Sigmoid colon (tissue), 6 donors: ENCODE measurements at regions not wholly inside any gene's neighbourhood (a gene's known extent, or its start where the extent isn't known, plus 50 kb on each side); places are given as distances from the start of the nearest gene placed in this dataset.

Source experiments
- DNase-seq: peaks from one replicate; pipeline ENCODE4 v3.0.0-alpha.2; 2019
- H3K27ac ChIP-seq, 4 donors: fragments of 200-600 bp; sonication (generic); one replicate each; pipeline ENCODE4 v1.5.1; 2016 to 2019; ENCODE audit warnings: mild to moderate bottlenecking in 1 of 4
- H3K27me3 ChIP-seq, 3 donors: fragments of 200-600 bp; sonication (generic); one replicate each; pipeline ENCODE4 v1.5.1; 2019; ENCODE audit warnings: mild to moderate bottlenecking in 1 of 3
- H3K36me3 ChIP-seq, 4 donors: fragments of 200-600 bp; sonication (generic); one replicate each; pipeline ENCODE4 v1.5.1; 2016 to 2019
- H3K4me1 ChIP-seq, 4 donors: fragments of 200-600 bp; sonication (generic); one replicate each; pipeline ENCODE4 v1.5.1; 2017 to 2019
- H3K4me3 ChIP-seq, 4 donors: fragments of 200-600 bp; sonication (generic); one replicate each; pipeline ENCODE4 v1.5.1; 2017 to 2019; ENCODE audit warnings: mild to moderate bottlenecking in 2 of 4, moderate library complexity in 1 of 4
- H3K9me3 ChIP-seq, 4 donors: fragments of 200-600 bp in 3 of 4; sonication (generic) in 3 of 4; one replicate each; pipeline versions ENCODE4 v1.5.1 to v1.6.1; 2013 to 2019
- EP300 ChIP-seq, 4 donors: sonication (generic); formaldehyde crosslinking; IDR thresholded peaks; one replicate each; pipeline ENCODE4 v1.6.1; 2017; ENCODE audit warnings: antibody characterized with exemption in 4 of 4
- POLR2A ChIP-seq, 2 donors: fragments of 450-650 bp; IDR thresholded peaks; one replicate each; pipeline ENCODE4 v1.6.1; 2016; ENCODE audit warnings: antibody characterized with exemption in 2 of 2, mild to moderate bottlenecking in 2 of 2, moderate library complexity in 2 of 2
- POLR2AphosphoS5 ChIP-seq, 4 donors: sonication (generic); formaldehyde crosslinking; IDR thresholded peaks; one replicate each; pipeline ENCODE4 v1.6.1; 2017; ENCODE audit warnings: antibody characterized with exemption in 4 of 4
- WGBS, 2 donors: extraction: QIAGEN DNeasy Blood & Tissue Kit; methylation state at CpG; one replicate each; pipeline ENCODE4 v1.1.7; 2013; 5-methylcytosine and 5-hydroxymethylcytosine counted together
- intact Hi-C: fragments of 100-400 bp; cut with DNase I; formaldehyde crosslinking; loops from one replicate; pipeline ENCODE4 v1.15.1; 2023
- TF ChIP-seq, protein P1 (sequence below), 4 experiments: fragments of 450-650 bp in 3 of 4; fragments of 200-600 bp in 1 of 4; IDR thresholded peaks; one replicate each; pipeline ENCODE4 v1.5.1; 2016 to 2019; ENCODE audit warnings: antibody characterized with exemption in 4 of 4, mild to moderate bottlenecking in 3 of 4, moderate library complexity in 2 of 4
- donor health status: healthy with polysubstance abuse.
- donor health status: healthy.

DNA sequence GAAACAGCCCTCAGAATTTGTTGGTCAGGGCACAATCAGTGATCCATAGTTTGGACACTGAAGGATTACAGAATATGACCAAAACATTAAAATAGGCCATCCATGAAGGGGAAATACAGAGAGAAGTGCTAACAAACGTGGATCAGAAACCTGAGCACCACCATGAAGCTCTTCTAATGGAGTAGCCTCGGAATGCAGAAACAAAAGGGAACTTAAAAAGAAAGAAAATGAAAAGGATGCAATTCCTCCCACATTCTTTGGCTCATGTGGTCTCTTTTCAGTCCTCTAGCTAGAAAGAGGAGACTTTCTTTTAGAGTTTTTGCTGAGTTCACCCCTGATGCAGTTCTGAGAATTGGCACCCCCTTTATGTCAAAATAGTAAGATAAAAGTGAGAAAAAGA lies 989.8 kb upstream of the B3GALT2 start:
- H3K4me3 ChIP-seq: no peak overlapping the region
- peaks cover 0 to 3% (median 0%) of the 10 kb centered on the region in 4 donors for H3K4me1 ChIP-seq
- 76 to 81% methylated on average over 2 of the region's 2 CpGs for WGBS, 2 donors
- H3K36me3 ChIP-seq: no peaks in the 10 kb centered on the region
- intact Hi-C loops: no loop called here
- H3K27me3 ChIP-seq: no peaks in the 10 kb centered on the region
- TF ChIP-seq, protein P1, sequence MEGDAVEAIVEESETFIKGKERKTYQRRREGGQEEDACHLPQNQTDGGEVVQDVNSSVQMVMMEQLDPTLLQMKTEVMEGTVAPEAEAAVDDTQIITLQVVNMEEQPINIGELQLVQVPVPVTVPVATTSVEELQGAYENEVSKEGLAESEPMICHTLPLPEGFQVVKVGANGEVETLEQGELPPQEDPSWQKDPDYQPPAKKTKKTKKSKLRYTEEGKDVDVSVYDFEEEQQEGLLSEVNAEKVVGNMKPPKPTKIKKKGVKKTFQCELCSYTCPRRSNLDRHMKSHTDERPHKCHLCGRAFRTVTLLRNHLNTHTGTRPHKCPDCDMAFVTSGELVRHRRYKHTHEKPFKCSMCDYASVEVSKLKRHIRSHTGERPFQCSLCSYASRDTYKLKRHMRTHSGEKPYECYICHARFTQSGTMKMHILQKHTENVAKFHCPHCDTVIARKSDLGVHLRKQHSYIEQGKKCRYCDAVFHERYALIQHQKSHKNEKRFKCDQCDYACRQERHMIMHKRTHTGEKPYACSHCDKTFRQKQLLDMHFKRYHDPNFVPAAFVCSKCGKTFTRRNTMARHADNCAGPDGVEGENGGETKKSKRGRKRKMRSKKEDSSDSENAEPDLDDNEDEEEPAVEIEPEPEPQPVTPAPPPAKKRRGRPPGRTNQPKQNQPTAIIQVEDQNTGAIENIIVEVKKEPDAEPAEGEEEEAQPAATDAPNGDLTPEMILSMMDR (IDR thresholded peaks at IDR 0.05): no peak
- TF ChIP-seq POLR2AphosphoS5 (IDR thresholded peaks at IDR 0.05) (no peak), POLR2A (IDR thresholded peaks at IDR 0.05) (no peak), EP300 (IDR thresholded peaks at IDR 0.05) (no peak)
- H3K27ac ChIP-seq: no peak overlapping the region
- H3K9me3 ChIP-seq: no peaks in the 10 kb centered on the region
- DNase-seq: no peak

- 91 to 93% methylated on average over 1 of the region's 1 CpG for WGBS, 2 donors
- no peak for TF ChIP-seq POLR2AphosphoS5 (IDR thresholded peaks at IDR 0.05)
- TF ChIP-seq POLR2A (IDR thresholded peaks at IDR 0.05): no peak
- TF ChIP-seq, protein P1 (IDR thresholded peaks at IDR 0.05): no peak
- no peak for TF ChIP-seq EP300 (IDR thresholded peaks at IDR 0.05)
- no peak for DNase-seq
- Histone ChIP-seq H3K4me3 (no peak overlapping the region), H3K27me3 (no peaks in the 10 kb centered on the region), H3K27ac (no peak overlapping the region), H3K4me1 (peaks cover 0 to 3% (median 0%) of the 10 kb centered on the region in 4 donors), H3K36me3 (no peaks in the 10 kb centered on the region), H3K9me3 (no peaks in the 10 kb centered on the region)
- intact Hi-C loops: no loop called here
Observed at GRCh38 chr1:194175251-194175650, 988.8 kb upstream of the B3GALT2 start.

DNA sequence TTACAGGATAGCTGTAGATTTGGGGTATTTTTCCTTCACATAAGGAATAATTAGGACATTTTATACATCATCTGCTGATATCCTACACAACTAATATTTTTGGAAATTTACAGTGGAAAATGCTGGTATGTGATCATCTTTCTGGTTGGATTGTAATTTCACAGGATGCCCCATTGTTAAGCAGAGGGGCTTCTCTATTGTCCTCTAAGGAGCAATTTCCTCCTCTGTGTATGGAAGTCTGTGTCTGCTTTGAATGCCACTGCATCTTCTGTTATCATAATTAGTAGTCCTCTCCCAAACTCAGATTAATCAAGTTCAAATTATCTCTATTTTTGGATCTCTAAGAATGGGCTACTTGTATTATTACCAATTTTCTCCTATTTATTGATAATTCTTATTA lies 988.1 kb upstream of the B3GALT2 start:
- Histone ChIP-seq H3K36me3 (no peaks in the 10 kb centered on the region), H3K9me3 (no peaks in the 10 kb centered on the region), H3K4me1 (peaks cover 0 to 3% (median 0%) of the 10 kb centered on the region in 4 donors), H3K27me3 (no peaks in the 10 kb centered on the region), H3K27ac (no peak overlapping the region), H3K4me3 (no peak overlapping the region)
- DNase-seq: no peak
- intact Hi-C loops: no loop called here
- TF ChIP-seq POLR2A (IDR thresholded peaks at IDR 0.05) (no peak), EP300 (IDR thresholded peaks at IDR 0.05) (no peak), POLR2AphosphoS5 (IDR thresholded peaks at IDR 0.05) (no peak)
- TF ChIP-seq, protein P1 (IDR thresholded peaks at IDR 0.05): no peak

DNA sequence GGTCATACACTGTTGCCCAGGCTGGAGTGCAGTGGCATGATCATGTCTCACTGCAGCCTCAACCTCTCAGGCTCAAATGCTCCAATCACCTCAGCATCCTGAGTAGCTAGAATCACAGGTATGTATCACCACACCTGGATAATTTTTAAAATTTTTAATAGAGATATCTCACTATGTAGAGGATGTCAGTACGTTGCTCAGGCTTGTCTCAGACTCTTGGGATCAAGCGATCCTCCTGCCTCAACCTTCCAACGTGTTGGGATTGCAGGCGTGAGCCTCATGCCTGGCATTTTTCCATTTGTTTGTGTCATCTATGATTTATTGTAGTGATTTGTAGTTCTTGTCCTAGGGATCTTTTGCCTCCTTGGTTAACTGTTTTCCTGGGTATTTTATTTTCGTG lies 985.2 kb upstream of the B3GALT2 start:
- no peaks in the 10 kb centered on the region for H3K9me3 ChIP-seq
- intact Hi-C loops: no loop called here
- H3K27me3 ChIP-seq: no peaks in the 10 kb centered on the region
- no peaks in the 10 kb centered on the region for H3K36me3 ChIP-seq
- TF ChIP-seq, protein P1 (IDR thresholded peaks at IDR 0.05): no peak
- no peak for TF ChIP-seq EP300 (IDR thresholded peaks at IDR 0.05)
- TF ChIP-seq POLR2AphosphoS5 (IDR thresholded peaks at IDR 0.05): no peak
- no peak for TF ChIP-seq POLR2A (IDR thresholded peaks at IDR 0.05)
- H3K4me1 ChIP-seq: no peaks in the 10 kb centered on the region
- 77 to 88% methylated on average over 5 of the region's 5 CpGs for WGBS, 2 donors
- no peak overlapping the region for H3K27ac ChIP-seq
- no peak overlapping the region for H3K4me3 ChIP-seq
- DNase-seq: no peak

DNA sequence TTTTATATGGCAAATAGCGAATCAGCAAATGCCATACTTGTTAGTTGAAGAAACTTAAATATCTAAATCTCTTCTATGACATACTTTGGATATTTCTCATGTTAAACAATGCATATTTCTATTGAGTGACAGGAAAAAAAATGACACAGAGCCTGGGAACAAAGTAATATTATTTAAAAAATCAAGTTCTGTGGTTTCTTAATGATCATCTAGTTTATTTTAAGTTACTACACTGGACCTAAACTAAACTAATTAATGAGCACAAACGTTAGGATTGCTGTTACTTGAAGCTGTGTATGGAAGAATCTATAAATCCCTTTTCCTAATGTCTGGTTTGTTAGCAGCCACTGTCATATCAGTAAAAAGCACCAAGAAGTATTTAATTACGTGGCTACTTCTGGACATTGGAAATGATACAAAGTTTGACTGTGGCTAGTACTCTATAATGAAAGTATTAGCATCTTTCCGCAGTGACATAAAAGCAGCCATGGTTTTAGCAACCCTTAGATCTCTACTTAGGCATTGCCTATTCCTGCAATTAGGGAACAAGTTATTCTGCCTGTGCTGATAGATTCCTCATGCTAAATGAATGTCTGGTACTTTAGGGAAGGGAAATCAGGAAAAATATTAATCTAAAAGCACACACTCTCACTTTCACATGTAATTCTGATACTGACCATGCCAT lies 981.7 kb upstream of the B3GALT2 start:
- no peaks in the 10 kb centered on the region for H3K36me3 ChIP-seq
- intact Hi-C loops: no loop called here
- no peak for TF ChIP-seq POLR2AphosphoS5 (IDR thresholded peaks at IDR 0.05)
- TF ChIP-seq POLR2A (IDR thresholded peaks at IDR 0.05): no peak
- no peak for TF ChIP-seq EP300 (IDR thresholded peaks at IDR 0.05)
- TF ChIP-seq, protein P1 (IDR thresholded peaks at IDR 0.05): no peak
- no peaks in the 10 kb centered on the region for H3K9me3 ChIP-seq
- 76 to 82% methylated on average over 4 of the region's 4 CpGs for WGBS, 2 donors
- H3K27ac ChIP-seq: no peak overlapping the region
- H3K4me3 ChIP-seq: no peak overlapping the region
- no peak for DNase-seq
- H3K4me1 ChIP-seq: no peaks in the 10 kb centered on the region
- H3K27me3 ChIP-seq: no peaks in the 10 kb centered on the region
